Dendritic cell treated with granulocyte-macrophage colony-stimulating factor and Interleukin-4, amounts not matched to agents 40 ng/mL and 50 ng/mL, for 4 days (primary cell): ENCODE measurements at regions not wholly inside any gene's neighbourhood (a gene's known extent, or its start where the extent isn't known, plus 50 kb on each side); places are given as distances from the start of the nearest gene placed in this dataset.

Source experiments
- H3K27ac Mint-ChIP-seq: one replicate; pipeline ENCODE4 v1.8.0; 2022; ENCODE audit warnings: mild to moderate bottlenecking, mixed read lengths
- H3K27me3 Mint-ChIP-seq: one replicate; pipeline ENCODE4 v1.8.0; 2022; ENCODE audit warnings: mild to moderate bottlenecking, mixed read lengths
- H3K36me3 Mint-ChIP-seq: one replicate; pipeline ENCODE4 v1.8.0; 2022; ENCODE audit warnings: low read depth, mixed read lengths
- H3K4me1 Mint-ChIP-seq: one replicate; pipeline ENCODE4 v1.8.0; 2022; ENCODE audit warnings: low read depth, mixed read lengths
- H3K4me3 Mint-ChIP-seq: one replicate; pipeline ENCODE4 v1.8.0; 2022; ENCODE audit warnings: mild to moderate bottlenecking, moderate library complexity, mixed read lengths
- H3K9me3 Mint-ChIP-seq: one replicate; pipeline ENCODE4 v1.8.0; 2022; ENCODE audit warnings: mixed read lengths
- intact Hi-C: fragments of 100-400 bp; cut with micrococcal nuclease; formaldehyde crosslinking; loops from one replicate; pipeline ENCODE4 v1.15.0; 2022

DNA sequence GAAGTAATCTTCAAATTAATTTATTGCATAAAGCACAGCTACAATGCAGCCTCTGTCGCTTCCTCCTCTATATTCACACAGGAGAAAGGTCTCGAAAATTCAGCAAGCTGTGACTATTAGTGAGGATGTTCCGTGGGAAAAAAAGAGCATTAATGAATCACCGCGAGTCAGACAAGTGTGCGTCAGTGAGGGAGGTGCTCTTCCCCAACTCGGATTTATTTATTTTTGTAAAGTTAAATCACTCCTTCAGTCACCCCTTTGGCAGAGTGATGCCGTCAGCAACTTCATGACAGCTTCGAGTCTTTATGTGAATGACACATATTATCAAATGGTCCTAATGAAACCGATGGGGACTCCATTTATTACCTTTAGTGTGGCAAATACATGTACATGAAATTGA lies 648.9 kb upstream of the SALL3 start:
- H3K4me3 Mint-ChIP-seq: no peak overlapping the region
- no peak overlapping the region for H3K27ac Mint-ChIP-seq
- intact Hi-C loops: no loop called here
- no peaks in the 10 kb centered on the region for H3K36me3 Mint-ChIP-seq
- no peaks in the 10 kb centered on the region for H3K4me1 Mint-ChIP-seq
- H3K9me3 Mint-ChIP-seq: no peaks in the 10 kb centered on the region
- no peaks in the 10 kb centered on the region for H3K27me3 Mint-ChIP-seq

GRCh38 chr18:78352910-78353309 lies 626.7 kb upstream of the SALL3 start:
- no peak overlapping the region for H3K27ac Mint-ChIP-seq
- no peaks in the 10 kb centered on the region for H3K36me3 Mint-ChIP-seq
- intact Hi-C loops: no loop called here

DNA sequence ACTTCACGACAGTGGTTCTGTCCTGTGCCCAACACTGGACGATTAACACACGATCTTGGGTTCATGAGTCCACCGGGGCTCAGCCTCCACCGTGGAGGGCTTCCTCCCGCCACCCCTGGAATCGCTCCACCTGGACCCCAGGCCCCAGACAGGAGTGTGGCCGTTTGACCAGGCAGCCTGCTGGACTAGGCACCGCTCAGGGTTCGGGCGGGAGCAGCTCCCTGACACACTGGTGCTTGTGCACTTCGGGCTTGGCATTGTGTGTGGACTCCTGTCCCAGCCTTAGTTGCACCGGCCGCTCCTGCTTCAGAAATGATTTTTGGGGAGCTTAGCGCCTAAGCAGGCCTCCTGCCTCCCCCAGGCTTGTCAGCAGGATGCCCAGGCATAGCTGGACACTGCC lies 617.4 kb upstream of the SALL3 start:
- intact Hi-C loops: no loop called here
- no peaks in the 10 kb centered on the region for H3K36me3 Mint-ChIP-seq
- H3K27ac Mint-ChIP-seq: no peak overlapping the region
- H3K27me3 Mint-ChIP-seq: no peaks in the 10 kb centered on the region
- H3K9me3 Mint-ChIP-seq: peaks cover 11% of the 10 kb centered on the region
- no peak overlapping the region for H3K4me3 Mint-ChIP-seq
- H3K4me1 Mint-ChIP-seq: no peaks in the 10 kb centered on the region

More at GRCh38 chr18:78352910-78353309, 626.7 kb upstream of the SALL3 start:
- Mint-ChIP-seq H3K4me3 (no peak overlapping the region), H3K27me3 (no peaks in the 10 kb centered on the region), H3K4me1 (no peaks in the 10 kb centered on the region), H3K9me3 (no peaks in the 10 kb centered on the region)

DNA sequence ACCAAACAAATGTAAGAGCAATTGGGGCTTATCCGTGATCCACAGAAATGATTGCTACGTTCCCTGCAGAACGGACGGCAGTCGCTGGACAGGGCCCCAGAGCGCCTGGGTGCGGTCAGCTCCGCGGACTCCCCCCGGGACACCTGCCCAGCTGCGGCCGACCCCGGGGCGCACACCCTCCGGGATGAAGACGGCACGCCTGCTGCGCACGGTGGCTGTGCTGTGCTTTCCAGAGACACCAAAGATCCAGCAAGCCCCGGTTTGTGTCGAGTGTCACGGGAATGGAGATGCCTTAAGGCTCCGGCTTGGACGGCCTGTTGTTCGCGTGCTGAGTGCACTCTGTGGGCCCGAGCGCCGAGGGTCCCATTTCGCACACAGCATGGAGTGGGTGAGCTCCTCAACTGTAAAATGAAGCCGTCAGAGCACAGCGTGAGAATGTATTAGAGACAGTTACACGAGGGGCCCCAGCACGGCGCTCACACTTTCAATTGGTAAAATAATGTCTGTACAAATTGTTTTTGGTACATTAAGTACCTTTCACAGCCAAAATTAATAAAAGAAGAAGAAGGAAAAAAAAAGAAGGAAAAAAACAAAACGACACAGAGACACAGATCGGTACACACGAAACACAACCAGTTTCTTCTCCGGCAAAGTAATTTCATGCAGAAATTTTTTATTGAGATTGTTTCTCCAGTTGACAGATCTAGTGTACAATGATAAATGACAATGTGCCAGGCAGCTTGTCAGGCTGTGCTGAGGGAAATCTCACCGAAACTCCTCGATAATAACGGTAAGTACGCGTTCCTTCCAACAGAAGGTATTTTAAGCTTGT lies 615.8 kb upstream of the SALL3 start:
- Mint-ChIP-seq H3K27ac (no peak overlapping the region), H3K36me3 (no peaks in the 10 kb centered on the region), H3K27me3 (no peaks in the 10 kb centered on the region), H3K4me1 (no peaks in the 10 kb centered on the region), H3K4me3 (no peak overlapping the region), H3K9me3 (peaks cover 11% of the 10 kb centered on the region)
- intact Hi-C loops: no loop called here

DNA sequence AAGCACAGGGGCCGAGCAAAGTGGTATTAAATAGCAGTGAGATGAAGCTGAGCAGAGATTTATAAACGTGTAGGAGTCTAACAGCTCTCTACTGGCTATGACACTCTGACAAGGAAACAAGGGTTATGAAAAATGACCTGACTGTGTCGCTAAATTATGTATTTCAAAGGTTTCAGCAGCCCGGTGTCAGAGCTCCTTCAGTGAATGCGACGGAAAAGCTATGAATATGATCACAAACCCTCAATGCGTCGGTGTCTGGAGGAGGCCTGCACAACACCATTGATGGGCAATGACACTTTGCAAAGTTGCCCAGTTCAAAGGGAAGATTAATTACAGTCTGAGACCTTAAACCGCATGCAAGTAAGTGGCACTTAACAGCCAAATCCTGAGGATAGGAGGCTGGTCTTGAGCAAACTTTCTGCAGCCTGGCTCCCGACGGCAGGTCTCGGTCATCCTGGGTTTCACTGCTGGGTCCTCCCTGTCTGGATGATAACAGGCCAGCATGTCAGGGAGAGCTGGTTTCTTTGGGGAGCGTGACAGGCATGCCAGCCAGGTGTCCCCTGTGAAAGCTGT lies 615.1 kb upstream of the SALL3 start:
- intact Hi-C loops: no loop called here
- H3K9me3 Mint-ChIP-seq: peaks cover 11% of the 10 kb centered on the region
- H3K27ac Mint-ChIP-seq: no peak overlapping the region

DNA sequence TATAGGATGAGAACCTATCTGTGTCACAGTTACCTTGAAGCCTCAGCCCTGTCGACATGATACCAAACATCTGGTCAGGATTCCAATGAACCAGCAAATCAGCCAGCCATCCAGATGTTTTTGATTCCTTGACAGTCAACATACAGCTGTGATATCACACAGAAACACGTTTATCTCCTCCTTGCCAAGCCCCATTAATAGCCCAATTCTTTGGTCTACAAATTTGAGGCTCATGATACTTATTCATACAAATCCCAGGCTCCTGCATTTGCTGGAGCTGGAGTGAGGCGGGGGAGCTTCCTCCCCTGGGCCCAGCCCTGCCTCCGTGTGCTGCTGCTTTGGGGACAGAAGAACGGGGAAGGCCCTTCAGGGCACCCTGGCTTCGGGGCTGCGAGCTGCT lies 611.6 kb upstream of the SALL3 start:
- Mint-ChIP-seq H3K27ac (no peak overlapping the region), H3K36me3 (no peaks in the 10 kb centered on the region), H3K4me1 (no peaks in the 10 kb centered on the region), H3K4me3 (no peak overlapping the region), H3K27me3 (no peaks in the 10 kb centered on the region), H3K9me3 (peaks cover 11% of the 10 kb centered on the region)
- intact Hi-C loops: no loop called here

More for the DNA sequence above, 615.1 kb upstream of the SALL3 start:
- no peaks in the 10 kb centered on the region for H3K36me3 Mint-ChIP-seq
- H3K27me3 Mint-ChIP-seq: no peaks in the 10 kb centered on the region
- no peaks in the 10 kb centered on the region for H3K4me1 Mint-ChIP-seq
- H3K4me3 Mint-ChIP-seq: no peak overlapping the region

DNA sequence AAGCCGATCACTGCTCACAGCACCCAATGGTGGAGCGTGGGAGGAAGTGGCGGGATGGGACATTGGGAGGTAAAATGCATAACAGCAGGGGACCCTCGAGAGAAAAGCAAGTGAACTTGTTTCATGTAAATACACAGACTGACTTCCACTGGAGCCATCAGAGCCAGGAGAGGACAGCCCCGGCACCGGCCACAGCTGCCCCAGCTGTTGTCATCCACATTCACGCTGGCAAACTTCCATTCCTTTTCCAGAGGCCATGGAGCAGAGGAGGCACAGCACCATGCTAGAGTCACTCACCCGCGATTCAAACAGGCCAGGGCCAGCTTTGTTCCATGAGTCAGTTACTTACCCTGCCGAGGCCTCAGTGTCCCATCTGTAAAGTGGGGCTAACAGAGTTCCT lies 610.9 kb upstream of the SALL3 start:
- intact Hi-C loops: no loop called here

DNA sequence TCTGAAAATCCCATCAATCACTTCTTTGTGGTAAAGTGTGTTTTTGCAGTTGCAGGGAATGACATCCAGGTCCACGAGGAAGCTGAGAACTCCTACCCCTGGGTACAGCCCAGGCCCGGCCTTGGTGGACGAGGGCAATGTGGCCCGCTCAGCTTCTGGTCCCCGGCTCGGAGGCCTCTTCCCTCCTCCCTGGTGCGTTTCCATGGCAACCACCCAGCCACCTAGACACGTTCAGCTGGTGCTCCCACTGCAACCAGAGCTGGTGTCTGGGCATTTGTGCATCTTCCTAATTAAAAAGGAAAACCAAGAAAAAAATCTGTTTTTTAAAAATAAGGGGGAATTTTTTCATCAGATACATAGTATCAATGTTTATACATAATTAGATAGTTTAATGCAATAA lies 603.6 kb upstream of the SALL3 start:
- Mint-ChIP-seq H3K9me3 (no peaks in the 10 kb centered on the region), H3K27me3 (no peaks in the 10 kb centered on the region), H3K4me1 (no peaks in the 10 kb centered on the region), H3K27ac (no peak overlapping the region), H3K36me3 (no peaks in the 10 kb centered on the region), H3K4me3 (no peak overlapping the region)
- intact Hi-C loops: no loop called here

More for the DNA sequence above, 610.9 kb upstream of the SALL3 start:
- peaks cover 6% of the 10 kb centered on the region for H3K9me3 Mint-ChIP-seq
- no peaks in the 10 kb centered on the region for H3K4me1 Mint-ChIP-seq
- H3K27ac Mint-ChIP-seq: no peak overlapping the region
- H3K4me3 Mint-ChIP-seq: no peak overlapping the region
- no peaks in the 10 kb centered on the region for H3K36me3 Mint-ChIP-seq
- H3K27me3 Mint-ChIP-seq: no peaks in the 10 kb centered on the region

GRCh38 chr18:78378403-78378802 lies 601.2 kb upstream of the SALL3 start:
- Mint-ChIP-seq H3K27me3 (no peaks in the 10 kb centered on the region), H3K4me1 (no peaks in the 10 kb centered on the region), H3K9me3 (peaks cover 3% of the 10 kb centered on the region), H3K27ac (no peak overlapping the region), H3K4me3 (no peak overlapping the region), H3K36me3 (no peaks in the 10 kb centered on the region)
- intact Hi-C loops: no loop called here

GRCh38 chr18:78378983-78379382 lies 600.6 kb upstream of the SALL3 start:
- H3K27ac Mint-ChIP-seq: no peak overlapping the region
- H3K36me3 Mint-ChIP-seq: no peaks in the 10 kb centered on the region
- H3K9me3 Mint-ChIP-seq: peaks cover 7% of the 10 kb centered on the region
- H3K27me3 Mint-ChIP-seq: no peaks in the 10 kb centered on the region
- H3K4me1 Mint-ChIP-seq: no peaks in the 10 kb centered on the region
- intact Hi-C loops: no loop called here
- no peak overlapping the region for H3K4me3 Mint-ChIP-seq

- intact Hi-C loops: no loop called here
- Mint-ChIP-seq H3K4me3 (no peak overlapping the region), H3K27me3 (no peaks in the 10 kb centered on the region), H3K9me3 (peaks cover 27% of the 10 kb centered on the region), H3K27ac (no peak overlapping the region), H3K4me1 (no peaks in the 10 kb centered on the region), H3K36me3 (no peaks in the 10 kb centered on the region)
Measured at GRCh38 chr18:78390348-78390951, 589.2 kb upstream of the SALL3 start.

DNA sequence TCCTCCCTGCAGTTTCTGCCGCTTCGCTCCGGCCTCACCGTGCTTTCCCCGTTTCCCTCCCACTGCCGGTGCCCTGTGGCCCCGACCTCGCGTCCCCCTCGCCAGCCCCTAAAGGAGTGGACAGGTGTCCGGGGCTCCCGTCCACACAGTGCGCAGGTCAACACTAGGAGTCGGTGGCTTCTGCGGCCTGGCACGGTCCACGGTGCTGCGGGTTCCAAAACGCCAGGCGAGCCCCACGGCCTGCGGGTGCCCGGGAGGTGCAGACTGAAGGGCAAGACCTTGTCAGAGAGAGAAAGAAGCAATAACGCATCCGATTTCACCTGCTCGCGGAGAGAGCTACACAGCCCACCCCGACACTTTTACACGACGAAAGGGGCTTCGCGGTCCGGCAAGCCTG lies 588.7 kb upstream of the SALL3 start:
- intact Hi-C loops: no loop called here
- Mint-ChIP-seq H3K9me3 (peaks cover 27% of the 10 kb centered on the region), H3K36me3 (no peaks in the 10 kb centered on the region), H3K27ac (no peak overlapping the region), H3K27me3 (no peaks in the 10 kb centered on the region), H3K4me3 (no peak overlapping the region), H3K4me1 (no peaks in the 10 kb centered on the region)

DNA sequence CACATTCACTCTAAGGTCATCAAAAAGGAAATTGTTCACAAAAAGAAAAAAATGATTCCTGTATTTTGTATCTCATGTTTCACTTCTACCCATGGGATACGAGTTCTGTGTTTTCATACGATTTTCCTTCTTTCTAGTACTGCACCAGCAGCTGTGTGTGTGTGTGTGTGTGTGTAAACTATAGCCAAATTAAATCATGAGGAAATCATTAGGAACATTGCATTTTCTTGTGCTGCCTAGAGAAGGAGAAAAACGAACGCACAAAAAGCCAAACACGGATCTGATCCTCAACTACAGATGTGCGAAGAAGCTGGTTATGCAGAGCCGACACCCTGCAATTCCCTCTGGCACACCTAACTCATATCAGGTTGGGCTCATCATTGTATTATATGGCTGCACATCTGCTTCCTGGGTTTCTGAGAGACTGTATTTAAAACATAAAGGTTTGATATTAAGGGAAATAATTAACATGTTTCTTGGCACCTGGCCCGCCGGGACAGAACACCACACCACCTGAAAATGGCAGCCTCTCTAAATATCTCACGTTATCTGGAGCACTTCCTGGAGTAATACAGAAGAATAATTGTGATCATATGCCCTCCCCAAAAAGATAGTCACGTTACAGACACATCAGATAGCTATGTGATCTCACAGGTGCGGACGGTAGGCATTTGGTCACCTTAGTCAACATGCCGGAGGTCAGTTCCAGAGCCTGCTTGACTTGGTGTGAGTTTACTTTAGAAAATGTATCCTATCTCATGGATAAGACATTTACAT lies 586.3 kb upstream of the SALL3 start:
- Mint-ChIP-seq H3K4me3 (no peak overlapping the region), H3K36me3 (no peaks in the 10 kb centered on the region), H3K9me3 (peaks cover 22% of the 10 kb centered on the region), H3K27me3 (no peaks in the 10 kb centered on the region), H3K4me1 (no peaks in the 10 kb centered on the region), H3K27ac (no peak overlapping the region)
- intact Hi-C loops: no loop called here

DNA sequence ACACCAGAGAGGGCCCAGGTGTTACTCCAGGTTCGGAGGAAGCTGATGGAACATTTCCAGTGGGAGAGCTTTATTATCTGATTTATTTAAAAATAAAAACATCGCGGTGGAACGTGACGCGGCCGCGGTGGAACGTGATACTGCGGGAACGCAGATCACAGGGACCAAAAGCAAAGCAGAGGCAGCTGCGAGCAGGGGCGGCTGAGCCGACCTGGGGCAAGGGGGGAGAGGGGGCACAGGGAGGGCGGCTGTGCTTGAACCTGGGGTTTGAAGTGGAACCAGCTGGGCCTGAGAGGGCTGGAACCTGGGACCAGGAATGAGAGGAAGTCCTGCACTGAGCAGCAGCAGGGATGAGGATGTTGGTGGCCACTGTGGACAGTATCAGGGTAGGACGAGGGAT lies 583.5 kb upstream of the SALL3 start:
- Mint-ChIP-seq H3K4me3 (no peak overlapping the region), H3K4me1 (no peaks in the 10 kb centered on the region), H3K27ac (no peak overlapping the region), H3K27me3 (no peaks in the 10 kb centered on the region), H3K36me3 (no peaks in the 10 kb centered on the region), H3K9me3 (no peaks in the 10 kb centered on the region)
- intact Hi-C loops: no loop called here
